ENCODE measurements at regions not wholly inside any gene's neighbourhood (a gene's known extent, or its start where the extent isn't known, plus 50 kb on each side); places are given as distances from the start of the nearest gene placed in this dataset.
"Not testable (repeated sequence)": the region's sequence is repeated elsewhere in the genome, so short reads cannot be mapped to it uniquely, and the experiment has no call there.

GRCh38 chr4:124426279-124426678 lies 286.3 kb downstream of the ANKRD50 start:
- no peak for DNase-seq (ENCODE audit: low read depth in 2 of 2)

GRCh38 chr4:124427095-124427767 lies 285.3 kb downstream of the ANKRD50 start:
- DNase-seq (ENCODE audit: low read depth in 2 of 2): no peak

GRCh38 chr4:124428648-124429047 lies 283.9 kb downstream of the ANKRD50 start:
- no peak for DNase-seq (ENCODE audit: low read depth in 2 of 2)

- DNase-seq (ENCODE audit: low read depth in 2 of 2): no peak
Measured at GRCh38 chr4:124429746-124430250, 282.7 kb downstream of the ANKRD50 start.

- no peak for DNase-seq (ENCODE audit: low read depth in 2 of 2)
Measured at GRCh38 chr4:124431653-124432192, 280.8 kb downstream of the ANKRD50 start.

- no peak for DNase-seq (ENCODE audit: low read depth in 2 of 2)
Measured at GRCh38 chr4:124432500-124432899, 280.0 kb downstream of the ANKRD50 start.

GRCh38 chr4:124433044-124433443 lies 279.5 kb downstream of the ANKRD50 start:
- DNase-seq (ENCODE audit: low read depth in 2 of 2): no peak

GRCh38 chr4:124433500-124433899 lies 279.0 kb downstream of the ANKRD50 start:
- no peak for DNase-seq (ENCODE audit: low read depth in 2 of 2)

- no peak for DNase-seq (ENCODE audit: low read depth in 2 of 2)
Measured at GRCh38 chr4:124435274-124435950, 277.1 kb downstream of the ANKRD50 start.

- no peak for DNase-seq (ENCODE audit: low read depth in 2 of 2)
Measured at GRCh38 chr4:124437853-124438495, 274.6 kb downstream of the ANKRD50 start.

- DNase-seq (ENCODE audit: low read depth in 2 of 2): no peak
Measured at GRCh38 chr4:124445071-124445470, 267.5 kb downstream of the ANKRD50 start.

- no peak for DNase-seq (ENCODE audit: low read depth in 2 of 2)
Measured at GRCh38 chr4:124449881-124450280, 262.7 kb downstream of the ANKRD50 start.

- DNase-seq (ENCODE audit: low read depth in 2 of 2): no peak
Measured at GRCh38 chr4:124450851-124451250, 261.7 kb downstream of the ANKRD50 start.

GRCh38 chr4:124454772-124455270 lies 257.7 kb downstream of the ANKRD50 start:
- DNase-seq (ENCODE audit: low read depth in 2 of 2): no peak

GRCh38 chr4:124455671-124456070 lies 256.9 kb downstream of the ANKRD50 start:
- no peak for DNase-seq (ENCODE audit: low read depth in 2 of 2)

- no peak for DNase-seq (ENCODE audit: low read depth in 2 of 2)
Measured at GRCh38 chr4:124459196-124459940, 253.2 kb downstream of the ANKRD50 start.

- no peak for DNase-seq (ENCODE audit: low read depth in 2 of 2)
Measured at GRCh38 chr4:124459941-124460310, 252.6 kb downstream of the ANKRD50 start.

- not testable (repeated sequence) for DNase-seq (ENCODE audit: low read depth in 2 of 2)
Measured at GRCh38 chr4:124461592-124461991, 250.9 kb downstream of the ANKRD50 start.

GRCh38 chr4:124462954-124463828 lies 249.3 kb downstream of the ANKRD50 start:
- DNase-seq (ENCODE audit: low read depth in 2 of 2): no peak

GRCh38 chr4:124464836-124465235 lies 247.7 kb downstream of the ANKRD50 start:
- no peak for DNase-seq (ENCODE audit: low read depth in 2 of 2)

GRCh38 chr4:124468360-124468759 lies 244.2 kb downstream of the ANKRD50 start:
- no peak for DNase-seq (ENCODE audit: low read depth in 2 of 2)
